Epithelial cell of prostate (primary cell): ENCODE measurements at regions not wholly inside any gene's neighbourhood (a gene's known extent, or its start where the extent isn't known, plus 50 kb on each side); places are given as distances from the start of the nearest gene placed in this dataset.

ENCODE experiments used
- DNase-seq: peaks from one replicate; pipeline ENCODE4 v3.0.0-alpha.2; 2011; ENCODE audit warnings: low read depth, low spot score
- H3K27ac ChIP-seq: fragments of 450-650 bp; 2 replicates; pipeline ENCODE4 v1.5.1; 2017; ENCODE audit warnings: mild to moderate bottlenecking

DNA sequence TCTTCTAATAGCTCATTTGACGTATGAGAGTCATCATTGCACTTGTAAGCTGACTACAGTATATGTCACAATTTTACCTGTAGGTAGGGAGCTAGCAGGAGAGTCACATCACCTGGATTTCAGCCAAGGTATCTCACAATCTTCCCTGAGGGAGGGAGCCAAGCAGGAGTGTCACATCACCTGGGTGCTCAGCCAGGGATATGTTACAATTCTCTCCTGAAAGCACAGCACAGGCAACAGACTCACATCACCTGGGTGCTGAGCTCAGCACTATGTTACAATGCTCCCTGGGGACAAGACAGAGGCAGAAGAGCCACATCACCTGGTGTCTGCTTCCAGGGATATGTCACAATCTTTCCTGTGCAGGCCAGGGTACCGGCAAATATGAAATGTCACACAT lies 51.5 kb upstream of the ZNF730 start:
- no peak for DNase-seq
- H3K27ac ChIP-seq, result no peak overlapping the region

DNA sequence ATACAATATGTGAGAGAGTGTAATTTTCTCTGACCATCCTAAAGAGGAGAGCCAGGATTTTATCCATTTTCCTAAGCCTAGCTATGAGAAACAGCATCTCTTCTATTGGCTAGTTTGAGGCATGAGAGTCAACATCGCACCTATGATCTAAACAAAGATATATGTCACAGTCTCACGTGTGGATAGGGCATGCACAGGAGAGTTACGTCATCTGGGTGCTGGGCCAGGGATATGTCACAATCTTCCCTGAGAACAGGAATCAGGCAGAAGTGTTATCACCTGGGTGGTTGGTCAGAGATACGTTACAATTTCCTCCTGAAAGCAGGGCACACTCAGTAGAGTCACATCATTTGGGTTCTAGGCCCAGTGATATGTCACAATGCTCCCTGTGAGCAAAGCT lies 53.9 kb upstream of the ZNF730 start:
- no peak for DNase-seq
- no peak overlapping the region for H3K27ac ChIP-seq

DNA sequence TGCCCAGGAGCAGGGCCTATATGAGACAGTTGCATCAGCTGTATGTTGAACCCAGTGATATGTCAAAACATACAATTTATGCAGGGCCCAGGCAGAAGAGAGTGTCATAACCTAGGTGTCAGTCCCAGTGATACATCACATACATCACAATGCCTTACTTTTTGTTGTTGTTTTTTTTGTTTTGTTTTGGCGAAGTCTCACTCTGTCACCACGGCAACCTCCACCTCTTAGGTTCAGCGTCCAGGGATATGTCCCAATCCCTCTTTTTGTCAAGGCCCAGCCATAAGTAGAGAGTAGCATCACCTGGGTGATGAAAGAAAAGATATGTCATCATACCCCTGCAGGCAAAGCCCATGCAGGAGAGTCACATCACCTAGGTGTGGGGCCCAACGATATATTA lies 56.8 kb upstream of the ZNF730 start:
- H3K27ac ChIP-seq, result no peak overlapping the region
- no peak for DNase-seq

DNA sequence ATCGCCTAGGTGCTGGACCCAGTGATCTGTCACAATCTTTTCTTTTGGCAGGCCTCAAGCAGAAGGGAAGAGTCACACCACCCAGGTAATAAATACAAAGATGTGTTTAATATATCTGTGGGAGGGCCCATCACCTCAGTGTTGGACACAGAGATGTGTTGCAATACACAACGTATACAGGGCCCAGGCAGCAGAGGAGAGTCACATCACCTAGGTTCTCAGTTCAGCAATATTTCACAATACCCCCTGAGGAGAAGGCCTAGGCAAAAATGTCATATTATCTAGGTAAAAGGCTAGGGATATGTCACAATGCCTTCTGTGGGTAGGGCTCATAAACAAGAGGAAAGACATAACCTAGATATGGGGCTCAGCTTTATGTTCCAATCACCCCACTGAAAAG lies 53.5 kb upstream of the ZNF728 start:
- no peak overlapping the region for H3K27ac ChIP-seq
- DNase-seq, result no peak

DNA sequence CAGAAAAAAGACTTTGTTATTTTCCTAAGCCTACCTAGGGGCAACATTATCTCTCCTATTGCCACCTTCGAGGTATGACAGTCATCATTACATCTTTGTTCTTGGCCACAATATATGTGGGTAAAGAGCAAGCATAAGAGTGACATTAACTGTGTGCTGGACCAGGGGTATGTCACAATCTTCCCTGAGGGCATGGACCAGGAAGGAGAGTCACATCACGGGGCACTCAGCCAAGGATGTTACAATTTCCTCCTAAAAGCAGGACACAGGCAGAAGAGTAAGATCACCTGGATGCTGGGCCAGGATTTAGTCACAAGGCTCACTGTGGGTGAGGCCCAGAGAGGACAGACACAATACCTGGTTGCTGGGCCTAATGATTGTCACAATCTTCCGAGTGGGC lies 53.0 kb upstream of the ZNF728 start:
- H3K27ac ChIP-seq, result no peak overlapping the region
- no peak for DNase-seq

DNA sequence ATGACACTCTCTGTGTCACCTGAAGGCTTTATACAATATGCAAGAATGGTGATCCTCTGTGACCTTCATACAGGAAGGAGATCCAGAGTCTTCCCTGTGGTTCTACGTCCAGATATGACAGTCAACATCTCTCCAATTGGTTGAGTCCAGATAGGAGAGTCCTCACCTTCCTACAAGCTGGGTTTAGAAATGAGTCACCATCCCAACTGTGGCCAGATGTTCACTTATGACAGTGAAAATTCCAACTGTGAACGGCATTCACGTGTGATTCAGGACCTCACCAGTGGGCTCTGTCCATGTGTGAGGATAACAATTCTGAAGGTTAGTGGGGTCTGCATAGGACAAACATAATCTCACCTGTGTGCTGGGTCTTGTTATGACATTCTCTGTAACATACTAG lies 52.5 kb upstream of the ZNF728 start:
- H3K27ac ChIP-seq, result no peak overlapping the region

DNA sequence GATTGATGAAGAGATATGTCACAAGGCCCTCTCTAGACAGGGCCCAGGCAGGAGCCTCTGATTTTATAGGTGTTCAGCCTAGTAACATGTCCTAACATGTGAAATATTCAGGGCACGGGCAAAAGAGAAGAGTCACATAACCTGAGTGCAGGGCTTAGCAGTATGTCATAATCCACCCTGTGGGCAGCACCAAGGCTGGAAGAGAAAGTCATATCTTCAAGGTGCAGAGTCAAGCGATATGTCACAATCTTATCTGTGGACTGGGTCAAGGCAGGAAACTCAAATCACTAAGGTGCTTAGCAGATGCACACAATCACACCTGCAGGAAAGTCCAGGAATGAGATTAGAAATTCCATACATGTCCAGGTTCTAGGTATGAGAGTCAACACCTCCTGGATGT lies 51.5 kb upstream of the ZNF728 start:
- H3K27ac ChIP-seq, result no peak overlapping the region
- DNase-seq, result peak; percentile 12

More for the DNA sequence above, 52.5 kb upstream of the ZNF728 start:
- no peak for DNase-seq
